Bone marrow (tissue), 2 donors: ENCODE measurements at regions not wholly inside any gene's neighbourhood (a gene's known extent, or its start where the extent isn't known, plus 50 kb on each side); places are given as distances from the start of the nearest gene placed in this dataset.
"Not testable (repeated sequence)": the region's sequence is repeated elsewhere in the genome, so short reads cannot be mapped to it uniquely, and the experiment has no call there.

Experiments used
- DNase-seq, 2 donors: peaks; one replicate each; lab custom pipeline; 2025; lab: John Stamatoyannopoulos, UW

DNA sequence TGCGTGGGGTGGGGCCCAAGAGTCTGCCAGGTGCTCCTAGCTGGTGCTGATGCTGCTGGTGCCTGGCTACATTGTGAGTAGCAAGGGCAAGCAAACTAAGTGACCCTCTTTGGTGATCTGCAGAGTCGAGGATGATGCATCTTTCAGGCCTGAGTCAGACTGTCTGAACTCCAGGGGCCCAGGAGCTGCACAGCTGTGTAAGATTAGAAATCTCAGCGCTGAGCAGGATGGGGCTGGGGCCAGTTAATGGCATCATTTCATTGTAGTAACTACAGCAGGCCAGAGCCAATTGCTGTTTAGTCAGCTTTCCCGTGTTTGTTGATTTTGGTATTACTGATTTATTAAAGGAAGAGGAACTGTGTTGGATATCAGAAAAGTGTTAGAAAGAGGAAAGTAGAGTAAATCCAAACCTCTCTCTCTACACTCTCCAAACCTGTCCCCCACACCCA is 365.2 kb downstream of the PAX1 start:
- no peak for DNase-seq

DNA sequence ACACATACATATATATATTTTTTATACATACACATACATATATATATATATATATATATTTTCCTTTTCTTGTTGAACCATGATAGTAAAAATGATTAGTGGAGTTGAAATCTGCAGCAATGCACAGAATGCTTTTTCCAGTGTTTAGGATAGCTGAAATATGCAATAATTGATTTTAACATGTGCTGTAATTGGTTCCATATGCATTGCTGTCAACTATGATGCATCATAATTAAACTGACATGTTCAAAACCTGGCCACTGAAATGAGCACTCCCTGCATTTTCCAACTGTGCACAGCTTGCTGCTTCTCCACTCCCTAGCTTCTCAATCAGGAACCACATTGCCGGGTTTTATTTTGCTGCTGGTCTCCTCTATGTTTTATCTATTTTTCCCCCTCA is 358.3 kb downstream of the PAX1 start:
- DNase-seq = no peak

GRCh38 chr20:22062874-22063273 is 357.4 kb downstream of the PAX1 start:
- no peak for DNase-seq

DNA sequence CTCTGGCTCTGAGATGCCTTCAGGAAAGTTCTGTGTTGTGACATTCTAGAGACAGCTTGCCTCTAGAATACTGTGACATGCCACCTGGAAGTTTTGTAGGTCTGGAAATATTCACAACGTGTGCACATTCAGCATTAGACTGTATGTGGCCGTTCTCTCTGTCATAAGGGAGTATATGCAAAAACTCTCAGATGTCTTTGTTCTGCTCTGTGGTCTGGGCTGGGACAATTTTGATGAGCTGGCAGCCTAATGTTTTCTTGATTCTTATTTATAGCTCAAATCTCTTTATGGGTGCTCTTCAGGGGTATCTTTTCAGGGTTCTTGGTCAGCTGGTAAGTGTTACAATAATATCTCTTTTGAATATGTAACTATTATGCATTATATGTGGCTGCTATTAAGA is 355.1 kb downstream of the PAX1 start:
- DNase-seq = no peak

- DNase-seq = no peak
Measured at GRCh38 chr20:22058746-22059145, 353.3 kb downstream of the PAX1 start.

DNA sequence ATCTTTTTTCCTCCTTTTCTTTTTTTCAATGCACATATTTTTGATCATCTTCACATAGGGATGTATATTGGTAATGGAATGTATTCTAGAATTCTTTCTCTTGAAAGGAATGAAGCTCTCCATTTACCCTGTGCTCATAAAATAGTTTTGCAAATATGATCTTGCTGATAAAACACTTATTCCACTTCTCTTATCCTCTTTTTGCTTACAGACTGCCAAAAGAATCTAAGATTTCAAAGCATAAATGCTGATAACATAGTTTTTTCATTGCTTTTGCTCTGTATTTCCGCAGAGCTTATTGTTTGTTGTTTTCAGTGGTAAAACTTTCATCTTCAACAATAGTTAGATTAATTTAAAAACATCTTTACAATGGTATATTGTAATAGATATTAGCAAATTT is 350.5 kb downstream of the PAX1 start:
- no peak for DNase-seq

GRCh38 chr20:22052025-22052650 is 346.7 kb downstream of the PAX1 start:
- no peak for DNase-seq

DNA sequence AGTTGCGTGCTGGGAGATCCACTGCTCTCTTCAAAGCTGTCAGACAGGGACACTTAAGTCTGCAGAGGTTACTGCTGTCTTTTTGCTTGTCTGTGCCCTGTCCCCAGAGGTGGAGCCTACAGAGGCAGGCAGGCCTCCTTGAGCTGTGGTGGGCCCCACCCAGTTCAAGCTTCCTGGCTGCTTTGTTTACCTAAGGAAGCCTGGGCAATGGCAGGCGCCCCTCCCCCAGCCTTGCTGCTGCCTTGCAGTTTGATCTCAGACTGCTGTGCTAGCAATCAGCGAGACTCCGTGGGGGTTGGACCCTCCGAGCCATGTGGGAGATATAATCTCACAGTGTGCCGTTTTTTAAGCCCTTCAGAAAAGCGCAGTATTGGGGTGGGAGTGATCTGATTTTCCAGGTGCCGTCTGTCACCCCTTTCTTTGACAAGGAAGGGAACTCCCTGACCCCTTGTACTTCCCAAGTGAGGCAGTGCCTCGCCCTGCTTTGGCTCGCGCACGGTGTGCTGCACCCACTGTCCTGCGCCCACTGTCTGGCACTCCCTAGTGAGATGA is 340.6 kb downstream of the PAX1 start:
- DNase-seq = not testable (repeated sequence)

- no peak for DNase-seq
Measured at GRCh38 chr20:22027423-22027822, 322.0 kb downstream of the PAX1 start.

- DNase-seq = no peak
Measured at GRCh38 chr20:22020201-22020600, 314.7 kb downstream of the PAX1 start.

- DNase-seq = no peak
Measured at GRCh38 chr20:22008456-22008855, 303.0 kb downstream of the PAX1 start.

- no peak for DNase-seq
Measured at GRCh38 chr20:22006306-22006705, 300.8 kb downstream of the PAX1 start.

- no peak for DNase-seq
Measured at GRCh38 chr20:22005535-22005934, 300.1 kb downstream of the PAX1 start.

DNA sequence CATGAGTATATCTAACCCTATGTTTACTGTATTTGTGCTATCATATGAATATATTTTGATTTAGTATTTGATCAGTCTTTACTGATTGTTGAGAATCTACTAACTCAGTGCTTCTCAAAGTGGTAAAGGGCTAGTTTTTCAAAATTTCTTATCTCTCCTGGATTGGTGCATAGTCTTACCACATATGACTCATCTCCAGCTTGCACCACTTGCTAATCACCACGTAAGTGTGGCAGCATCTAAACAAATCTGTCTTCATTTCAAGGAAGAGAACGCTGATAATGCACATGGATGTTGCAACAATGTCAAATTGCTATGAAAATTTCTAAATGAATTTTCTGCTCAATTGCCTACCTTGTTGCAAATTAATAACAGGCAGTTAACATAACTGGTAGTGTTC is 299.5 kb downstream of the PAX1 start:
- DNase-seq = no peak

GRCh38 chr20:22003680-22004079 is 298.2 kb downstream of the PAX1 start:
- DNase-seq = no peak

DNA sequence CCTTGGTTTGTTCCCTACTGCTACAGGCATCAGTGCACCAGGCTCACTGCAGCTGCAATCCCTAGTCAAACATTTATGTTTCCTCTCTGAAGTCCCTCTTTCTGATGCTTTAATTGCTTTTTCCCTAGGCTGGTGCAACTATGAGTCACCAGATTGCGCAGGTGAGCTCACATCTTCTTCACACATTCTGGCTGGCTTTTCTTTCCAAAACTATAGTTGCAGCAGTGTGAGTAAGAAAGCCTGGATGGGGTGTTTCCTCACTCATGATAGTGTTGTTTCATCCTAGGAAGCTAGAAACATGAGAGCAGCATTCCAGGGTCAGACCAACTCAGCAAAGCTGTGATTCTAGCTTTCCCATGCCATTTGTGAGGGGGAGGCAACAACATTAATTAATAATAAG is 296.4 kb downstream of the PAX1 start:
- no peak for DNase-seq

DNA sequence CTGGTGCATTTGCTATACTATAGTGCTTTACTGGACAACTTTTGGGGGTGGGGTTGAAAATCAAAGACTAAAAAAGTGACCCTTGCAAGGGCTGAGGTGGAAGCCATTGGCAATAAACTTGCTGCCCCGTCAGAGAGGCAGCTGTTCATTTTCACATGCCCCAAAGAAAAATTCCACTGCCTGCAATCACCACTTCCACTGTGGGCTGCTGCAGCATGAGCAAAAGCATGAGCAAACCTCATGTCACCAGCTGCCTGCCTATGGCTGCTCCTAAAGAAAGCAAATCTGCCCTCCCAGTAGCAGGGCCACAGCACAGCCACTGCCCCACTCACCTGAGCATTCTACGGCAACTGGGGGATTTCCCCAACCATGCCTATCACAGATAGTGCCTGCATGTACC is 290.0 kb downstream of the PAX1 start:
- DNase-seq = no peak

DNA sequence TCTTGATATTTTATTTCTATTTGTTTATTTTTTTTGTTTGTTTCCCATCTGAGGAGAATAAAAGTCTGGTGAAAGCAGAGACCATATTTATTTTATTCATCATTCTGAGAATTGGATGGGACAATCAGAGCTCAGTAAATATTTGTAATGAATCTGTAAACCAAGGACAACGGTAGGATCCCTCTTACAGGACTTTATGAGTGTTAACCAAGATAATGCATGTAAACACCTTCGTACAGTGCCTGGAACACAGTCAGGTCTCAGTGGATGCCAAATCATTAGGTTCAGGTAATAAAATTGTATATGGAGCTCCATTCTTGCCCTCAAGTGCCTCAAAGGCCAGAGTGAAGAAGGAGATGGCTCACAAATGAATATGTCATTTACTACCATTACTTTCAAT is 288.7 kb downstream of the PAX1 start:
- no peak for DNase-seq

- no peak for DNase-seq
Measured at GRCh38 chr20:21982559-21982958, 277.1 kb downstream of the PAX1 start.

- DNase-seq = no peak
Measured at GRCh38 chr20:21981597-21982344, 276.3 kb downstream of the PAX1 start.

- no peak for DNase-seq
Measured at GRCh38 chr20:21981179-21981578, 275.7 kb downstream of the PAX1 start.

DNA sequence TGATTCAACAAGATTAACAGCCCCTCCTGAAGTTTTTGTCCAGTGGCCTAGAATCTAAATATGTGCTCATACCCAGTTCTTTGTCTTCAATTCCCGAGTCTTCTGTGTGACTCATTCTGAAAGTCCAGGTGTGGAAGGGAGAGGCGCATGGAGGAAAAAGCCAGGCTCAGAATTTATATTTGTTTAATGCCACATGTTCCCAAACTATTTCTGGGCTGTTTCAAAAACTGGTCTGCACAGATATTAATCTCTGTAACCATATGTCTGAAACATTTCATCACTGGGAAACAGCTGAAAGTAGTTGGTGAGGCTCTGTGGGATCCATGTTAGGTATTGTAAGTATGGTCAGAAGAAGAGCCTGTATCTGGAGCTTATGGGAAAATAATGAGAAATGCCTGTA is 266.0 kb downstream of the PAX1 start:
- DNase-seq = no peak

- no peak for DNase-seq
Measured at GRCh38 chr20:21968486-21968885, 263.0 kb downstream of the PAX1 start.

DNA sequence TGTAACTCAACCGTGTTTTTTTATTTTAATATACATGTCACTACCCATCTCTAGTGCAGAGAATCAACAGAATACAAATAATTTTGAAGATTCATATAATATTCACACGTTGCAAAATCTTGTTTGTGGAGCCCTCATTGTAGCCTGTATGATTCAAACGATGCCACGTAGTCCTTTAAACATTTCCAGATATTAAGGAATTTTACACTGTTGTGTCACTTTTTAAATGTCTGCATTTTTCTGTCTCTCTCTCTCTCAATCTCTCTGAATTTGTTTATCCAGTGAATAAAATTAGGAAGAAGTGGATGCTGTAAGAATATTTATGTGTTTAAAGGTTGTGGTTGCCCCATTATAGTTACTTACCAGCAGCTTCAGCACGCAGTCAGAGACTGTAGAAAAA is 262.0 kb downstream of the PAX1 start:
- DNase-seq = no peak
